Activated naive CD8-positive, alpha-beta T cell (primary cell): ENCODE measurements at regions not wholly inside any gene's neighbourhood (a gene's known extent, or its start where the extent isn't known, plus 50 kb on each side); places are given as distances from the start of the nearest gene placed in this dataset.
A peak's percentile ranks its signal among the peaks of the same experiment; 100 is the strongest.
"Not testable (repeated sequence)": the region's sequence is repeated elsewhere in the genome, so short reads cannot be mapped to it uniquely, and the experiment has no call there.

ENCODE experiments used
- H3K27ac Mint-ChIP-seq: one replicate; pipeline ENCODE4 v1.8.0; 2021; ENCODE audit warnings: mixed read lengths
- H3K27me3 Mint-ChIP-seq: one replicate; pipeline ENCODE4 v1.8.0; 2021; ENCODE audit warnings: mixed read lengths
- H3K36me3 Mint-ChIP-seq: one replicate; pipeline ENCODE4 v1.8.0; 2021; ENCODE audit warnings: mixed read lengths
- H3K4me1 Mint-ChIP-seq: one replicate; pipeline ENCODE4 v1.8.0; 2021; ENCODE audit warnings: low read depth, mixed read lengths
- H3K4me3 Mint-ChIP-seq: one replicate; pipeline ENCODE4 v1.8.0; 2021; ENCODE audit warnings: mild to moderate bottlenecking, mixed read lengths
- H3K9me3 Mint-ChIP-seq: one replicate; pipeline ENCODE4 v1.8.0; 2021; ENCODE audit warnings: low read depth, mixed read lengths

GRCh38 chr15:31207246-31207645 lies 105.7 kb upstream of the TRPM1 start:
- H3K9me3 Mint-ChIP-seq = no peaks in the 10 kb centered on the region
- no peaks in the 10 kb centered on the region for H3K36me3 Mint-ChIP-seq
- H3K27me3 Mint-ChIP-seq = no peaks in the 10 kb centered on the region
- no peak overlapping the region for H3K4me3 Mint-ChIP-seq
- H3K4me1 Mint-ChIP-seq = peaks cover 36% of the 10 kb centered on the region
- H3K27ac Mint-ChIP-seq = no peak overlapping the region

GRCh38 chr15:31207861-31208260 lies 106.3 kb upstream of the TRPM1 start:
- not testable (repeated sequence) for H3K4me3 Mint-ChIP-seq, H3K27me3 Mint-ChIP-seq, H3K9me3 Mint-ChIP-seq, H3K36me3 Mint-ChIP-seq
- Mint-ChIP-seq H3K27ac (peak overlapping the region; percentile 46), H3K4me1 (peaks cover 30% of the 10 kb centered on the region)

GRCh38 chr15:31208817-31209216 lies 107.3 kb upstream of the TRPM1 start:
- no peaks in the 10 kb centered on the region for H3K27me3 Mint-ChIP-seq

GRCh38 chr15:31211353-31211752 lies 109.8 kb upstream of the TRPM1 start:
- Mint-ChIP-seq H3K4me1 (peaks cover 22% of the 10 kb centered on the region), H3K4me3 (no peak overlapping the region), H3K27ac (no peak overlapping the region), H3K9me3 (no peaks in the 10 kb centered on the region), H3K27me3 (no peaks in the 10 kb centered on the region), H3K36me3 (no peaks in the 10 kb centered on the region)

More at GRCh38 chr15:31208817-31209216, 107.3 kb upstream of the TRPM1 start:
- H3K36me3 Mint-ChIP-seq = no peaks in the 10 kb centered on the region
- H3K27ac Mint-ChIP-seq = peak overlapping the region; percentile 10
- no peaks in the 10 kb centered on the region for H3K9me3 Mint-ChIP-seq
- peaks cover 21% of the 10 kb centered on the region for H3K4me1 Mint-ChIP-seq
- H3K4me3 Mint-ChIP-seq = no peak overlapping the region

- Mint-ChIP-seq H3K27me3 (no peaks in the 10 kb centered on the region), H3K27ac (no peak overlapping the region), H3K4me1 (peaks cover 19% of the 10 kb centered on the region), H3K36me3 (no peaks in the 10 kb centered on the region), H3K4me3 (no peak overlapping the region), H3K9me3 (no peaks in the 10 kb centered on the region)
Measured at GRCh38 chr15:31212326-31213080, 111.0 kb upstream of the TRPM1 start.

- Mint-ChIP-seq H3K4me1 (peaks cover 13% of the 10 kb centered on the region), H3K4me3 (peak overlapping the region; percentile 66), H3K27me3 (no peaks in the 10 kb centered on the region), H3K27ac (peak overlapping the region; percentile 64), H3K36me3 (no peaks in the 10 kb centered on the region), H3K9me3 (no peaks in the 10 kb centered on the region)
Measured at GRCh38 chr15:31214158-31214863, 112.3 kb upstream of the KLF13 start.

GRCh38 chr15:31214864-31215489 lies 111.7 kb upstream of the KLF13 start:
- Mint-ChIP-seq H3K4me1 (peaks cover 13% of the 10 kb centered on the region), H3K9me3 (no peaks in the 10 kb centered on the region), H3K27me3 (no peaks in the 10 kb centered on the region), H3K27ac (peak overlapping the region; percentile 64), H3K4me3 (peak overlapping the region; percentile 66), H3K36me3 (no peaks in the 10 kb centered on the region)

- Mint-ChIP-seq H3K27me3 (no peaks in the 10 kb centered on the region), H3K27ac (no peak overlapping the region), H3K4me3 (peak overlapping the region; percentile 66), H3K36me3 (no peaks in the 10 kb centered on the region), H3K4me1 (peaks cover 13% of the 10 kb centered on the region), H3K9me3 (no peaks in the 10 kb centered on the region)
Measured at GRCh38 chr15:31215490-31216214, 111.0 kb upstream of the KLF13 start.

- Mint-ChIP-seq H3K27ac (peak overlapping the region; percentile 70), H3K36me3 (no peaks in the 10 kb centered on the region), H3K9me3 (no peaks in the 10 kb centered on the region), H3K4me3 (peak overlapping the region; percentile 74), H3K4me1 (peaks cover 13% of the 10 kb centered on the region), H3K27me3 (no peaks in the 10 kb centered on the region)
Measured at GRCh38 chr15:31216215-31216911, 110.3 kb upstream of the KLF13 start.

- Mint-ChIP-seq H3K4me3 (peak overlapping the region; percentile 74), H3K4me1 (peaks cover 13% of the 10 kb centered on the region), H3K27me3 (no peaks in the 10 kb centered on the region), H3K27ac (peak overlapping the region; percentile 9), H3K9me3 (no peaks in the 10 kb centered on the region), H3K36me3 (no peaks in the 10 kb centered on the region)
Measured at GRCh38 chr15:31217067-31217466, 109.6 kb upstream of the KLF13 start.

- H3K36me3 Mint-ChIP-seq = no peaks in the 10 kb centered on the region
- no peak overlapping the region for H3K4me3 Mint-ChIP-seq
- H3K27me3 Mint-ChIP-seq = no peaks in the 10 kb centered on the region
- H3K4me1 Mint-ChIP-seq = peaks cover 19% of the 10 kb centered on the region
- H3K9me3 Mint-ChIP-seq = no peaks in the 10 kb centered on the region
- no peak overlapping the region for H3K27ac Mint-ChIP-seq
Measured at GRCh38 chr15:31217566-31218270, 108.9 kb upstream of the KLF13 start.

- H3K9me3 Mint-ChIP-seq = no peaks in the 10 kb centered on the region
- peaks cover 26% of the 10 kb centered on the region for H3K4me1 Mint-ChIP-seq
- no peaks in the 10 kb centered on the region for H3K36me3 Mint-ChIP-seq
- H3K27ac Mint-ChIP-seq = no peak overlapping the region
- H3K4me3 Mint-ChIP-seq = no peak overlapping the region
- H3K27me3 Mint-ChIP-seq = no peaks in the 10 kb centered on the region
Measured at GRCh38 chr15:31219221-31219620, 107.4 kb upstream of the KLF13 start.

- Mint-ChIP-seq H3K4me1 (peaks cover 17% of the 10 kb centered on the region), H3K36me3 (no peaks in the 10 kb centered on the region), H3K9me3 (no peaks in the 10 kb centered on the region), H3K27ac (no peak overlapping the region), H3K4me3 (no peak overlapping the region), H3K27me3 (no peaks in the 10 kb centered on the region)
Measured at GRCh38 chr15:31221936-31222515, 104.6 kb upstream of the KLF13 start.
